Epithelial cell of proximal tubule (primary cell): ENCODE measurements at regions not wholly inside any gene's neighbourhood (a gene's known extent, or its start where the extent isn't known, plus 50 kb on each side); places are given as distances from the start of the nearest gene placed in this dataset.

ENCODE experiments used
- DNase-seq: peaks from one replicate; pipeline ENCODE4 v3.0.0-alpha.2; 2011; ENCODE audit warnings: low read depth
- H3K4me3 ChIP-seq: 2 replicates; pipeline ENCODE4 v1.5.1; 2011; ENCODE audit warnings: low read depth, mild to moderate bottlenecking, low read length
- CTCF ChIP-seq: conservative IDR thresholded peaks from 2 replicates; pipeline ENCODE4 v1.5.1; 2012; ENCODE audit warnings: low read depth, mild to moderate bottlenecking, low read length

GRCh38 chr10:30219971-30220751 lies 128.9 kb downstream of the MTPAP start:
- H3K4me3 ChIP-seq: peak overlapping the region; percentile 33
- DNase-seq: peak; percentile 70
- no peak for TF ChIP-seq CTCF

GRCh38 chr10:30216821-30217220 lies 132.3 kb downstream of the MTPAP start:
- no peak for TF ChIP-seq CTCF
- no peak for DNase-seq
- no peak overlapping the region for H3K4me3 ChIP-seq

GRCh38 chr10:30215623-30216022 lies 133.5 kb downstream of the MTPAP start:
- H3K4me3 ChIP-seq: no peak overlapping the region
- DNase-seq: no peak
- no peak for TF ChIP-seq CTCF

GRCh38 chr10:30215141-30215540 lies 133.9 kb downstream of the MTPAP start:
- no peak overlapping the region for H3K4me3 ChIP-seq
- DNase-seq: no peak
- TF ChIP-seq CTCF: no peak

- H3K4me3 ChIP-seq: no peak overlapping the region
- DNase-seq: no peak
- no peak for TF ChIP-seq CTCF
These were observed 138.8 kb downstream of the MTPAP start for GRCh38 chr10:30210296-30210695.

GRCh38 chr10:30208330-30208729 lies 140.7 kb downstream of the MTPAP start:
- no peak for TF ChIP-seq CTCF
- DNase-seq: no peak
- no peak overlapping the region for H3K4me3 ChIP-seq

GRCh38 chr10:30207485-30208052 lies 141.5 kb downstream of the MTPAP start:
- no peak for DNase-seq
- no peak for TF ChIP-seq CTCF
- no peak overlapping the region for H3K4me3 ChIP-seq
